Keratinocyte (primary cell): ENCODE measurements at regions not wholly inside any gene's neighbourhood (a gene's known extent, or its start where the extent isn't known, plus 50 kb on each side); places are given as distances from the start of the nearest gene placed in this dataset.

Experiments
- DNase-seq: peaks from one replicate; pipeline ENCODE4 v3.0.0-alpha.2; 2011; ENCODE audit warnings: low read depth, missing footprints, low spot score
- FAIRE-seq: peaks from 2 replicates; lab custom pipeline; 2011; peaks lifted over from hg19 to GRCh38; lab: Jason Lieb, UNC
- H2AFZ ChIP-seq: 2 replicates; pipeline ENCODE4 v1.6.0; 2012; ENCODE audit warnings: low read length, control low read depth, inconsistent platforms; ENCODE audit not compliant: control insufficient read depth
- H3K27ac ChIP-seq: 2 replicates; pipeline ENCODE4 v1.5.1; 2011; ENCODE audit warnings: low read length; ENCODE audit not compliant: control insufficient read depth, insufficient read depth
- H3K27me3 ChIP-seq: 3 replicates; pipeline ENCODE4 v1.6.0; 2011; ENCODE audit warnings: low read length; ENCODE audit not compliant: control insufficient read depth, insufficient read depth; ENCODE audit errors: extremely low read depth
- H3K36me3 ChIP-seq, 2 experiments: 2 replicates in 1 of 2; 3 replicates in 1 of 2; pipeline ENCODE4 v1.5.1; 2011; ENCODE audit warnings: low read length in 2 of 2, mild to moderate bottlenecking in 1 of 2; ENCODE audit not compliant: control insufficient read depth in 2 of 2, insufficient read depth in 2 of 2; ENCODE audit errors: extremely low read depth in 1 of 2
- H3K4me1 ChIP-seq: 3 replicates; pipeline ENCODE4 v1.5.1; 2011; ENCODE audit warnings: low read length; ENCODE audit not compliant: control insufficient read depth, insufficient read depth; ENCODE audit errors: extremely low read depth
- H3K4me2 ChIP-seq: 3 replicates; pipeline ENCODE4 v1.6.0; 2011; ENCODE audit warnings: low read depth, low read length; ENCODE audit not compliant: control insufficient read depth, insufficient read depth; ENCODE audit errors: extremely low read depth
- H3K4me3 ChIP-seq, 3 experiments: fragments of 200-600 bp in 1 of 3; sonication (generic) in 1 of 3; 2 replicates in 2 of 3; 3 replicates in 1 of 3; pipeline ENCODE4 v1.5.1; 2011 to 2016; ENCODE audit warnings: low read length in 3 of 3, mild to moderate bottlenecking in 3 of 3, control low read depth in 2 of 3, inconsistent platforms in 1 of 3, low read depth in 1 of 3, mixed read lengths in 1 of 3, mixed run types in 1 of 3, moderate library complexity in 1 of 3; ENCODE audit not compliant: control insufficient read depth in 2 of 3, insufficient read depth in 2 of 3; ENCODE audit errors: extremely low read depth in 1 of 3
- H3K79me2 ChIP-seq: 2 replicates; pipeline ENCODE4 v1.6.0; 2012; ENCODE audit warnings: low read length; ENCODE audit not compliant: control insufficient read depth, insufficient read depth
- H3K9ac ChIP-seq: 3 replicates; pipeline ENCODE4 v1.6.0; 2011; ENCODE audit warnings: low read length; ENCODE audit not compliant: control insufficient read depth, insufficient read depth; ENCODE audit errors: extremely low read depth
- H3K9me1 ChIP-seq: 3 replicates; pipeline ENCODE4 v1.6.0; 2011; ENCODE audit warnings: low read length; ENCODE audit not compliant: control insufficient read depth, insufficient read depth; ENCODE audit errors: extremely low read depth
- H3K9me3 ChIP-seq: 2 replicates; pipeline ENCODE4 v1.5.1; 2012; ENCODE audit warnings: low read depth, low read length; ENCODE audit not compliant: control insufficient read depth
- H4K20me1 ChIP-seq: 3 replicates; pipeline ENCODE4 v1.6.0; 2011; ENCODE audit warnings: low read length; ENCODE audit not compliant: control insufficient read depth, insufficient read depth; ENCODE audit errors: extremely low read depth
- EZH2 ChIP-seq: IDR thresholded peaks from one replicate; pipeline ENCODE4 v1.6.1; 2012; ENCODE audit warnings: inconsistent platforms, mild to moderate bottlenecking, low read length, moderate library complexity
- dilution Hi-C: fragments of 300-500 bp; cut with MboI; formaldehyde crosslinking; loops from one replicate; pipeline ENCODE4 v1.7.0; 2020; ENCODE audit warnings: low sequenced_read_pairs; ENCODE audit not compliant: extremely low pct_ligation_motif_present
- TF ChIP-seq, protein P1 (sequence below), 3 experiments: IDR thresholded peaks in 1 of 3; conservative IDR thresholded peaks in 1 of 3; optimal IDR thresholded peaks in 1 of 3; 2 replicates in 2 of 3; 3 replicates in 1 of 3; pipeline versions ENCODE3 to v1.5.1; 2011; ENCODE audit warnings: low read length in 3 of 3, mild to moderate bottlenecking in 3 of 3, moderate library complexity in 2 of 3, control low read depth in 1 of 3, inconsistent platforms in 1 of 3; ENCODE audit not compliant: insufficient read depth in 2 of 3; ENCODE audit errors: extremely low read depth in 1 of 3

DNA sequence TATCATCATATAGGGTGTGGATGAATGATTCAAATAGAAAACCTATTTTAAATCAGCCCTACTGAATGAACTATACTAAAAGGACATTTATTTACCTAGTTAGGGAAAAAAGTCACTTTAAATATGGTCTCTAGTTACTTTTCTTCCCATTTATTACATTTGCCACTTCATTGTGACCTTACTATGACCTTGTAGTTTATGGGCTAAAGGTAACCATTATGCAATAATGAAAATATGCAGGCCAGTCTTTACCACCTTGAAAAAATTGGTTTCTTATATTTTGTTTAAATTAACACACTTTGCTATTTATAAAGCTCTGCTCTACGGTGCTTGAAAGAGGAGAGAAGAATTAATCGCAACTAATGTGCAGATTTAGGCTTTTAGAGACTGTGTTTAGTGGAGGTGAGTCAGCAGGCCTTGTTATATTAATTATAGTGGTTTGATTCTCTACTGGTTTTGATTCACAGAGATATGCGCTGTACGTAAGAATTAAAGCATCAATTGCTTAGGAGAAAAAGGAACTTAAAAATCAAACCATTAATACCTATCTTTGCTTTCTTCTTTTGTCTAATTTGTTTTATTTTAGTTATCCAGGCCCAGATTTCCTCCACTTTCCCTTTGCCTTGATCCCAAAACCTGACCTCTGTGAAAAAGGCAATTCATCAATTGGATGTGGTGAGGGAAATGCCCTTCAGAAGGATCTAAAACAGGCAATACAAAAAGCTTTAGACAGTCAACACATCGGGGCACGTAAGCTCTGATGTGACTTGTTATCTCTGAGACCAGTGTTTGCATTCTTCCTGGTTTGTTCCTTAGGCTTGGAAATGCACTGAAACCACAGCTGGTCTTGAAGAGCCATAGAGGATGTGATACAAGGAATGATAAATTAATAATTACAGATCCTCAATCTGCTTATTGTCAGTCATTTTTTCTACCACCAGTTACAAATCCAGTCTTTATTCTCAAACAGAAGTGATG is 141.2 kb upstream of the HDAC9 start:
- H4K20me1 ChIP-seq = no peaks in the 10 kb centered on the region
- H3K27me3 ChIP-seq = no peaks in the 10 kb centered on the region
- dilution Hi-C loops = no loop called here
- no peaks in the 10 kb centered on the region for H3K36me3 ChIP-seq
- H3K4me1 ChIP-seq = peaks cover 4% of the 10 kb centered on the region
- no peak overlapping the region for H3K4me2 ChIP-seq
- H3K9me3 ChIP-seq = no peaks in the 10 kb centered on the region
- no peak overlapping the region for H3K9ac ChIP-seq
- DNase-seq (no peak), FAIRE-seq (no peak)
- H3K79me2 ChIP-seq = no peaks in the 10 kb centered on the region
- no peaks in the 10 kb centered on the region for H3K9me1 ChIP-seq
- no peak overlapping the region for H3K27ac ChIP-seq
- H2AFZ ChIP-seq = peak overlapping the region; percentile 49
- no peak for TF ChIP-seq EZH2
- TF ChIP-seq, protein P1, sequence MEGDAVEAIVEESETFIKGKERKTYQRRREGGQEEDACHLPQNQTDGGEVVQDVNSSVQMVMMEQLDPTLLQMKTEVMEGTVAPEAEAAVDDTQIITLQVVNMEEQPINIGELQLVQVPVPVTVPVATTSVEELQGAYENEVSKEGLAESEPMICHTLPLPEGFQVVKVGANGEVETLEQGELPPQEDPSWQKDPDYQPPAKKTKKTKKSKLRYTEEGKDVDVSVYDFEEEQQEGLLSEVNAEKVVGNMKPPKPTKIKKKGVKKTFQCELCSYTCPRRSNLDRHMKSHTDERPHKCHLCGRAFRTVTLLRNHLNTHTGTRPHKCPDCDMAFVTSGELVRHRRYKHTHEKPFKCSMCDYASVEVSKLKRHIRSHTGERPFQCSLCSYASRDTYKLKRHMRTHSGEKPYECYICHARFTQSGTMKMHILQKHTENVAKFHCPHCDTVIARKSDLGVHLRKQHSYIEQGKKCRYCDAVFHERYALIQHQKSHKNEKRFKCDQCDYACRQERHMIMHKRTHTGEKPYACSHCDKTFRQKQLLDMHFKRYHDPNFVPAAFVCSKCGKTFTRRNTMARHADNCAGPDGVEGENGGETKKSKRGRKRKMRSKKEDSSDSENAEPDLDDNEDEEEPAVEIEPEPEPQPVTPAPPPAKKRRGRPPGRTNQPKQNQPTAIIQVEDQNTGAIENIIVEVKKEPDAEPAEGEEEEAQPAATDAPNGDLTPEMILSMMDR (optimal IDR thresholded peaks at IDR 0.05 in 1 of 3, IDR thresholded peaks at IDR 0.05 in 1 of 3, conservative IDR thresholded peaks at IDR 0.05 in 1 of 3; ENCODE audit: extremely low read depth in 1 of 3, insufficient read depth in 2 of 3, low read length in 3 of 3) = no peak
- no peak overlapping the region for H3K4me3 ChIP-seq

DNA sequence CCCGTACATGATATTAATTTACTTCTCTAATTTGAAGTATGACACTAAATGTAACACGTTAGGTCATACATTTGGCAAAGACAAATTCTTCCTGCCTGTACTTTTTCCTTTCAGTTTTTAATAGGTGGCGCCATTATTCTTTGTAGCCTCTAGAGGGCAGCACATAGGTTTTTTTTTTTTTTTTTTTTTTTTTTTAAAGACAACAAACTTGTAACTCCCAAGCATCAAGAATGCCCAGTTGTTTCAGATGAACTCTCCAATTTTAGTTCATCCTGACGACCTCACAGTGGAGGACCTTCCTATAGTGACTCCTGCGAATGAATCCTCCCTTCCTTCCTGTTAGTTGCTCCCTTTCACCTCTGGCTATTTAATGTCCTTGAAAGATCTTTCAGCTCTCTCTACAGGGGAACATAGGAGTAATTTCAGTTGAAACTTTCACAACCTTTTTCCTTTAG is 139.3 kb upstream of the HDAC9 start:
- H3K4me1 ChIP-seq = peaks cover 4% of the 10 kb centered on the region
- H3K9ac ChIP-seq = no peak overlapping the region
- no peaks in the 10 kb centered on the region for H4K20me1 ChIP-seq
- peak overlapping the region; percentile 25 for H3K4me2 ChIP-seq
- no peak overlapping the region for H2AFZ ChIP-seq
- H3K79me2 ChIP-seq = no peaks in the 10 kb centered on the region
- no peaks in the 10 kb centered on the region for H3K36me3 ChIP-seq
- no peaks in the 10 kb centered on the region for H3K27me3 ChIP-seq
- H3K9me3 ChIP-seq = no peaks in the 10 kb centered on the region
- dilution Hi-C loops = no loop called here
- DNase-seq = no peak
- no peak overlapping the region for H3K27ac ChIP-seq
- TF ChIP-seq, protein P1 (optimal IDR thresholded peaks at IDR 0.05 in 1 of 3, IDR thresholded peaks at IDR 0.05 in 1 of 3, conservative IDR thresholded peaks at IDR 0.05 in 1 of 3; ENCODE audit: extremely low read depth in 1 of 3, insufficient read depth in 2 of 3, low read length in 3 of 3) = peak in 2 of 3 experiments; percentile 39 to 48
- no peak for TF ChIP-seq EZH2
- no peak overlapping the region for H3K4me3 ChIP-seq
- no peaks in the 10 kb centered on the region for H3K9me1 ChIP-seq
- FAIRE-seq = peak; percentile 29
